ENCODE measurements at regions not wholly inside any gene's neighbourhood (a gene's known extent, or its start where the extent isn't known, plus 50 kb on each side); places are given as distances from the start of the nearest gene placed in this dataset.

- intact Hi-C loops (cut with DNase I; ENCODE audit: low total_unique reads) = no loop called here
- no peaks in the 10 kb centered on the region for H3K36me3 ChIP-seq
- no peak overlapping the region for H3K4me3 ChIP-seq
- peak overlapping the region; percentile 50 to 75 for H3K27ac ChIP-seq
- H3K4me1 ChIP-seq = peaks cover 4 to 5% of the 10 kb centered on the region in 2 donors
- H3K9me3 ChIP-seq = no peaks in the 10 kb centered on the region
- no peak for DNase-seq
- TF ChIP-seq CTCF (IDR thresholded peaks at IDR 0.05) (no peak), POLR2A (IDR thresholded peaks at IDR 0.05) (no peak)
- no peaks in the 10 kb centered on the region for H3K27me3 ChIP-seq
Observed at GRCh38 chr2:217418090-217418489, 558.2 kb upstream of the TNP1 start.

DNA sequence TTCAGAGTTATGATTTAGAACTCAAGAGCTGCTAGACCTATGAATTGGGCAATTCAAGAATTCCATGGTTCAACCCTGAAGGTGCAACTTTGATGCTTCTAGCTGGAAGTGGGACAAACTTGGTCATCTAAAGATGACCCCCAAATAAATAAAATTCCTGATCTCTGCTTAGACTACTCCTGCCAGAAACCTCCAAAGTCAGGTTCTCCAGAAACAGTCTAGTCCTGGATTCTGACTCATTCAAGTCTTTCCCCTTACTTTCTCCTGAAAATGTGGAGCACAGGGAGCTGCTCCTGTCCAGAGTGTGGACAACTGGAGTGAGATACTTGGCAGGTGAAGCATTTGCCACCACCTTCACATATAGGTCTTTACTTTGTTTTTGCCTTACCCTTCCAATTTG is 557.7 kb upstream of the TNP1 start:
- Histone ChIP-seq H3K4me3 (no peak overlapping the region), H3K4me1 (peaks cover 6 to 8% of the 10 kb centered on the region in 2 donors), H3K9me3 (no peaks in the 10 kb centered on the region), H3K27ac (peak overlapping the region in 1 of 2 donors; percentile 75), H3K36me3 (no peaks in the 10 kb centered on the region), H3K27me3 (no peaks in the 10 kb centered on the region)
- TF ChIP-seq CTCF (IDR thresholded peaks at IDR 0.05) (no peak), POLR2A (IDR thresholded peaks at IDR 0.05) (no peak)
- DNase-seq = no peak
- intact Hi-C loops (cut with DNase I; ENCODE audit: low total_unique reads) = no loop called here

DNA sequence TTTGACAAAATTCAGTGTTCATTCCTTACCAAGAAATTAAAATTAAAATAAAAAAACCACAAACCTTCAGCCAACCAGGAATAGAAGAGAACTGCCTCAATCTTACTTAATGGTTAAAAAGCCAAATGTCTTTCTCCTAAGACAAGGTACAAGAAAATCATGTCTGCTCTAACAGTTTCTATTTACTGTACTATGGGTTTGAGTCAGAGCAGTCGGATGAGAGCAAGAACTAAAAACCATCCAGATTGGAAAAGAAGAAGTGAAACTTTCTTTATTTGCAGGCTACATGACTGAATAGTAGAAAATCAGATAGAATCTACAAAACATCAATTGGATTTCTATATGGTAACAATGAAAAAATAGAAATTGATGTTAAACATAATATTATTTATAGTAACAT is 555.5 kb upstream of the TNP1 start:
- peaks cover 13 to 29% of the 10 kb centered on the region in 2 donors for H3K4me1 ChIP-seq
- peak overlapping the region; percentile 95 to 98 for H3K27ac ChIP-seq
- no peak overlapping the region for H3K4me3 ChIP-seq
- TF ChIP-seq CTCF (IDR thresholded peaks at IDR 0.05) (no peak), POLR2A (IDR thresholded peaks at IDR 0.05) (no peak)
- intact Hi-C loops (cut with DNase I; ENCODE audit: low total_unique reads) = no loop called here
- no peaks in the 10 kb centered on the region for H3K36me3 ChIP-seq
- H3K27me3 ChIP-seq = no peaks in the 10 kb centered on the region
- H3K9me3 ChIP-seq = no peaks in the 10 kb centered on the region
- no peak for DNase-seq

GRCh38 chr2:217414429-217414828 is 554.6 kb upstream of the TNP1 start:
- TF ChIP-seq CTCF (IDR thresholded peaks at IDR 0.05) (no peak), POLR2A (IDR thresholded peaks at IDR 0.05) (no peak)
- Histone ChIP-seq H3K27me3 (no peaks in the 10 kb centered on the region), H3K4me3 (no peak overlapping the region), H3K4me1 (peaks cover 12 to 35% of the 10 kb centered on the region in 2 donors), H3K36me3 (no peaks in the 10 kb centered on the region), H3K27ac (peak overlapping the region; percentile 95 to 98), H3K9me3 (no peaks in the 10 kb centered on the region)
- DNase-seq = peak in 1 of 2 donors; percentile 53
- intact Hi-C loops (cut with DNase I; ENCODE audit: low total_unique reads) = no loop called here

DNA sequence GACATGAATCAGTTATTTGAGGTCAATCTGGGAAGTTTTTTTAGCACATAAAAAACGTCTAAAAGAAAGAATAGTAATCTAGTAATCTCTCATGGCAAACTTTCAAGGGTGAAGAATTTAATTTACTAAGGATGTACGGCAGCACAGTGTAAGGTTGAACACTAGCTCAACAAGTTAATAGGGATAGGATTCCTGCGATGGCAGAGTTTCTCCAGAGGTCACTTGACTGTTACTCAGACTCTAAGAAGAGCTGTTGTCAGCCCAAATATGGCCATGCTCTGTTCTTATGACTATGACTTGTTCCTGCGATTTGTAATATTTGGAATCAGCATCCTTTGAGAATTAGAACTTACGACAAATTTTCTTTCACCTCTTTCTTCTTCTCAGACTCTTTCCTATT is 553.3 kb upstream of the TNP1 start:
- Histone ChIP-seq H3K36me3 (no peaks in the 10 kb centered on the region), H3K4me3 (no peak overlapping the region), H3K27me3 (no peaks in the 10 kb centered on the region), H3K9me3 (no peaks in the 10 kb centered on the region), H3K4me1 (peaks cover 12 to 35% of the 10 kb centered on the region in 2 donors), H3K27ac (peak overlapping the region; percentile 95 to 98)
- TF ChIP-seq POLR2A (IDR thresholded peaks at IDR 0.05) = no peak
- no peak for TF ChIP-seq CTCF (IDR thresholded peaks at IDR 0.05)
- peak; percentile 45 to 89 for DNase-seq
- intact Hi-C loops (cut with DNase I; ENCODE audit: low total_unique reads) = no loop called here

Measured in uterus (tissue), 3 donors.